ENCODE measurements at regions not wholly inside any gene's neighbourhood (a gene's known extent, or its start where the extent isn't known, plus 50 kb on each side); places are given as distances from the start of the nearest gene placed in this dataset.
"Not testable (repeated sequence)": the region's sequence is repeated elsewhere in the genome, so short reads cannot be mapped to it uniquely, and the experiment has no call there.

DNA sequence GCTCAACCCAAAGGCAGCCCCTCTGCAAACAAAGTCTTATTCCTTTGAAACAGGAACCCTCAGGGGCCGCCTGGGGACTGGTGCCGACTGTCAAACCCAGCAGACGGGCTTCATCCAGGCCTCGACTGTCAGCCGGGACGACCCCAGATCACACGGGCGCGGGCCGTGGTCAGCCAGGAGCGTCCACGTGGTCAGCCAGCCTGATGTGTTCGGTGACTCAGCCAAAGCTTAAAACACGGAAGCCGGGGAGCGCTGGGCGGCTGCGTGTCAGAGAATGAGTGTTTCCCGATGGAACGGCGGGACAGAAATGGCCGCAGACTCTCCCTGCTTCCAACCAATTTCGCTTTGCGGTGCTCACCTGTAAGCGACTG lies 199.9 kb downstream of the BANP start:
- not testable (repeated sequence) for DNase-seq (ENCODE audit: low spot score); ATAC-seq (ENCODE audit: low FRiP score)

- ATAC-seq (ENCODE audit: low FRiP score): peak; percentile 57
- DNase-seq (ENCODE audit: low spot score): not testable (repeated sequence)
Observed at GRCh38 chr16:88151859-88152843, 200.9 kb downstream of the BANP start.

GRCh38 chr16:88152879-88153278 lies 201.6 kb downstream of the BANP start:
- ATAC-seq (ENCODE audit: low FRiP score): peak; percentile 62
- DNase-seq (ENCODE audit: low spot score): not testable (repeated sequence)

DNA sequence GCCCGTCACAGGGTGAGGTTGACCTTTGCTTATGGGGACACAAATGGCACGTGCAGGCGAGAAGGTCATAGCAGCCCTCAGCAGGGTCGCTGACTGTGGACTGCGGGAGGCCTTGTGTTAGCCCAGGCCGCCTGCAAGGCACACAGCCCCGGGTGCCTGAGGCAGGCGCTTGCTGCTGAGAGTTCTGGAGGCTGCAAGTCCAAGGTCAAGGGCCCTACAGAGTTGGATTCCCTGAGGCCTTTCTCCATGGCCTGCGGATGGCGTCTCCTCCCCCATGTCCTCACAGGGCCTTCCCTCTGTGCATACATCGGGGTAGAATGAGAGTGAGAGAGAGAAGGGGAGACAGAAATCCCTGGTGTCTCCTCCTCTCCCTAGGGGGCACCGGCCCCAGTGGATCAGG lies 202.3 kb downstream of the BANP start:
- not testable (repeated sequence) for DNase-seq (ENCODE audit: low spot score); ATAC-seq (ENCODE audit: low FRiP score)

DNA sequence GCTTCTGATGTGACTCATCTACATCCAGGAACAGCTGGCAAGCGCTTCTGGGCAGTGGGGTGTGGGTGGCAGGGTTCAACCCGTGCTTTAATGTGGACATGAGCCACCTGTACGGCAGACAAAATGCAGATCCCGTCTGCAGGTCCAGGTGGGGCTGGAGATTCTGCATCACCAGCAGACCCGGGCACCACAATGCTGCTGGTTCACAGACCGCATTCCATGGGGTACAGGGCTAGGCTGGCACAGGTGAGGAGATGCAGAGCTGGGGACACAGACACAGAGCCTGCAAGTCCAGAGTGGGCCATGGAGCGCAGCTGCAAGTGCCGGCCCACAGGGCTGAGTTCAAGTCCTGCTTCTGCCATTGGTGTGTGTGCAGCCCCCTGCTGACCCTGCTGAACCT lies 203.7 kb downstream of the BANP start:
- not testable (repeated sequence) for ATAC-seq (ENCODE audit: low FRiP score); DNase-seq (ENCODE audit: low spot score)

DNA sequence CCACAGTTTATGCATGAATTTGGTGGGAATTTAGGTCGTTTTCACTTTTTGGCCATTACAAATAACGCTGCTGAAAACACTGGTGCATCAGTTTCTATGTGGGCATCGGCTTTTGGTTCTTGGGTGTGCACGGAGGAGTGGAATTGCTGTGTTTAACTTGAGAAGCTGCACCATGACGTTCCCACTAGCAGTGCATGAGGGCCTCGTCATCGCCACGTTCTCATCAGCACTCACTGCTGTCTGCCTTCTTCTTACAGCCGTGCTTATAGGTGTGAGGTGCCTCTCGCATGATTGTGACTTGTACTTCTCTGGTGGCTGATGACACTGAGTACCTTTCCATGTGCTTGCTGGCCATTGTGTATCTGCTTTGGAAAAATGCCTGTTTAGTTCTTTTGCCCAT lies 204.4 kb downstream of the BANP start:
- not testable (repeated sequence) for ATAC-seq (ENCODE audit: low FRiP score); DNase-seq (ENCODE audit: low spot score)

DNA sequence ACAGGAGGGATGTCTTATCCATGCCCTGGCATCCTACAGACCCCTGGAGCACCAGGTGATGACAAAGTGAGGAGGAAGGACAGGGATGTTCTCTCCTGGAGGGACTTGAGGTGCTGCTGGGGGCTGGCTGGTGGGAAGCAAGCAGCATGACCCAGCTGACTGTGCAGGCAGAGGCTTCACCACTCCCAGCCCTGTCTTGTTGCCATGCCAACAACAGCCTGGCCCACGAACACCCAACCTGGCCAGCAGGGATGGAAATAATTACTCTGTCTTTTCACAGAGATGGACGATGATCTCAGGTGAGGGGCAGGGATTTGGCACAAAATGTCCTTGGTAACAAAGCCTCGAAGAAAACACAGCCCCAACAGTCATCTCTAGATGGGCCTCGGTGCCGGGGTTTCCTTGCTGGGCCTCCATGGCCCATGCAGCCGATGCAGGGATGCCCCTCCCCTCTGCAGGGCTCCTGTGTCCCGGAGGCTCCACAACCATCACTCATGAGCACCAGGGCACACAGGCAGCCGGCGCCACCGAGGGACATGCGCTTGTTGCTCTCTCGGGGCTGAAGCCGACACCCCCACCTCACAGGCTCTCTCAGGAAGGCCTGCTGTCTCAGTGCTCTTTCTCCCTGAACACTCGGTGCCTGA lies 205.5 kb downstream of the BANP start:
- DNase-seq (ENCODE audit: low spot score); ATAC-seq (ENCODE audit: low FRiP score): not testable (repeated sequence)

DNA sequence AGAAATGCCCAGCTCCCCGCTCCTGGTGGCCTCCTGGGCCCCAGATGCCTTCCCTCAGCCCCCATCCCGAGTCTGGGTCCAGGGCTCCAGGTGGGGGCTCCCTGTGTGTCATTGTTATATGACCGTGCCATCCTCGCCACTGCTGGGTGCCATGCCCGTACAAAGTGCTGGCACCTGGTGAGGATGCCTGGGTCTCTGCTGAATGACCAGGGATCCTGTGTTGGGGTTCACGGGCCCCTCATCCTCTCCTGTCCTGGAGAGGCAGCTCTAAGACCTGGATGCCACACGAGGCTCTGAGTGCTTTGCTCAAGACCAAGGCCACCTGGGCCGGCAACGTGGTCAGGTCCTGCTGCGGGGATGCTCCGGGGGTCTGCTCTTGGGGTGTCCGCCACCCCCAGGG lies 206.5 kb downstream of the BANP start:
- ATAC-seq (ENCODE audit: low FRiP score): not testable (repeated sequence)

DNA sequence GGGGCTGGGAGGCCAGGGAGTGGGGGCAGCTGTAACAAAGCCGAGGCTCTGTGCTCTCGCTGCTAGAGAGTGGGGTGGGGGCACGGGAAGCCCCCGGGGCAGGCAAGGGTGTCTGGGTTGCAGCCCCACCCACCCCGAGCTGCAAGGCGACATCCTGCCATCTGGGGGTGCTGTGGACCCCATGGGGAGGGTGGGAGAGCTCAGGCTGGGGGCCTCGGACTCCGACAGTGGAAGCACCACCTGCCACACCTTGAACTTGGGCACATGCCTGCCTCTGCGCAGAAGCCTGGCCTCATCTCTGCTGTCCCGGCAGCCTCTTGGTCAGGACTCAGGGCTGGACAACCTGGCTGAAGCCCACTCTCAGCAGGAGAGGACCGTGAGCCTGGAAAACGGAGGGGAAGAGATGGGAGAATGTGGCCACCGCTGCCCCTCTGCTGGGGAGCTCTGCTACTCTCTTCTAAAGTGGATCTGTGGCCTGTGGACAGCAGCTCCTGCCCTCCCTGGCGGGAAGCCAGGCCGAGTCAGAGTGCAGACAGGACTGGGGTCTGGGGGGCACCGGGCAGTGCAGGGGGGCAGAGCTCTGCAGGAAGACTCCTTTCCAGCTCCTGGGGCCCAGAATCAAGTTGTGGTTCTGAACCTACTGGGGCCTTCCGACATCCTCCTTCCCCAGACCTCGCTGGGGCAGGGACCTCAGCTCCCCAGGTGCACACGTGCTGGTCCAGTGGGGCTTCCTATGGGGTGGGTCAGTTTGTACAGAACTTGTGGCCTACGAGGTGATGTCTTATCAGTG lies 207.2 kb downstream of the BANP start:
- DNase-seq (ENCODE audit: low spot score); ATAC-seq (ENCODE audit: low FRiP score): not testable (repeated sequence)

More for the DNA sequence above, 206.5 kb downstream of the BANP start:
- not testable (repeated sequence) for DNase-seq (ENCODE audit: low spot score)

GRCh38 chr16:88159046-88159896 lies 208.0 kb downstream of the BANP start:
- ATAC-seq (ENCODE audit: low FRiP score); DNase-seq (ENCODE audit: low spot score): not testable (repeated sequence)

DNA sequence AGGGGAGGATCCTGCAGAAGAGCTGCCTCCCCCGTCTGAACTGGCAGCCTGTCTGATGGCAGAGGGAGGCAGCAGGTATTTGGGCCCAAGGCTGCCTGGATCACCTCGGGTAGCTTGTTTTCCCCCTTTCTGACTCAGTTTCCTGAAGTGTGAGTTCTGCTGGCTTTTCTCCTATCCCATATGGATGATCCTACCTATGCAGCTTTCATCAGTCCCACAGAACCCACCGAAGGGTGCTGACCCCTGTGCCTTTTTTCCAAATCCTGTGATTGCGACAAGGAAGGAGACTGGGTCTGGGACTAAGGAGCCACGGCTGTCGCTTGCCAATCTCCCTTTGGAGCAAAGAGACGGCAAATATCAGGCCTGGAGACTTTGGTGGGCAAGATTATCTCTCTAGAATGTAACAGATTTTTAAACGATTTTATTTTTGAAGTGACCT lies 208.7 kb downstream of the BANP start:
- ATAC-seq (ENCODE audit: low FRiP score); DNase-seq (ENCODE audit: low spot score): not testable (repeated sequence)

- ATAC-seq (ENCODE audit: low FRiP score); DNase-seq (ENCODE audit: low spot score): not testable (repeated sequence)
Observed at GRCh38 chr16:88161191-88161590, 210.0 kb downstream of the BANP start.

- ATAC-seq (ENCODE audit: low FRiP score); DNase-seq (ENCODE audit: low spot score): not testable (repeated sequence)
Observed at GRCh38 chr16:88161623-88162275, 210.5 kb downstream of the BANP start.

GRCh38 chr16:88162778-88163177 lies 211.5 kb downstream of the BANP start:
- not testable (repeated sequence) for ATAC-seq (ENCODE audit: low FRiP score); DNase-seq (ENCODE audit: low spot score)

DNA sequence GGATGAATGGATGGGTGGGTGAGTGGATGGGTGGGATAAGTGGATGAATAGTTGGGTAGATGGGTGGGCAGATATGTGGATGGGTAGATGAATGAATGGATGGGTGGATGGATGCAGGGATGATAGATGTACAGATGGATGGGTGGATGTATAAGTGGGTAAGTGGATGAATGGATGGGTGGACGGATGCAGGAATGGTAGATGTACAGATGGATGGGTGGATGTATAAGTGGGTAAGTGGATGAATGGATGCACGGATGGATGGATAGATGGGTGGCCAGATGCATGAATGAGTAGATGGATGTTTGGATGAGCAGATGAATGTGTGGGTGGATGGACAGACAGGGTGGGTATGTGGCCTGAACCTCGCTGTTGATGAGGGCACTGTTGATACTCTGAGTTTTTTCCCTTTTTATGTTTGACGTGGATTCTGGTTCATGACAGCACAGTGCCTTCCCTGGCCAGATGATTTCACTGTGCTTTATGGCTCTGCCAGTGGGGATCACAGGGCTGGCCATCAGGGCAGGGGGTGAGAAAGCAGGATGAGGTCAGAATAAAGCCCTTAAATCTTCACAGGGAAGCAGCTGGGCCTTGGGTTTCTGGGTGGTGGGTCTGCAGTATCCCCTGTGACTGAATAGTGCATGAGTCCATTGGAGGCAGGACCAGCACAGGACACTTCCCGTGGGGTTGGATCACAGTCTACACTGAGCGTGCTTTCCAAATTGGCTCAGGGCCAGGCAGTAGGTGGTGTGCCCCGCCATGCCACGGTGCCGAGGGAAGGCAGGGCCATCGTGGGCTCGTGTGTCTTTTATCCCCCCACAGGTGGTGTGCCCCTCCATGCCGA lies 213.2 kb downstream of the BANP start:
- not testable (repeated sequence) for DNase-seq (ENCODE audit: low spot score); ATAC-seq (ENCODE audit: low FRiP score)

DNA sequence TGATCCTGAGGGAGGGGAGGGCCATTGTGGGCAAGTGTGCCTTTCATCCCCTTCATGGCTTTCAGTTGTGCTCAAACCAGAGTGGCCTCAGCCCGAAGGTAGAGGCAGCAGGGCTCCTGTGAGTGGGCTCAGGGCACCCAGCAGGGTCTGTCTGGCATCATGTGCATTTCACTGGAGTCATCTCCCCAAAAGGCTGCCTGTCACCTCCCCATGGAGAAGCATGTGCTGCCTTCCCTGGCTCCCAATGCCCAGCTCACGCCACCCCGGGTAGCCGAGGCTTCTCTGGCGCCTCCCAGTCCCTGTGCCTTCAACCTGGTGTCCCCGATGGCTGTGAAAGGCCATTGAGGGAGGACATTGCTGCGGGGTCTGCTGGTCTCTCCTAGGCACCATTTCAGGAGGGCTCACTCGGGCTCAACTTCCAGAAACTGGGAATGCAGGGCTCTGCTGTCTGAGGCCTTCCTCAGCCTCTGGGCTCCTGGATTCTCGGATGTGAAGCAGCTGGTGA lies 213.9 kb downstream of the BANP start:
- not testable (repeated sequence) for DNase-seq (ENCODE audit: low spot score)

GRCh38 chr16:88165683-88166082 lies 214.4 kb downstream of the BANP start:
- peak; percentile 42 for ATAC-seq (ENCODE audit: low FRiP score)
- not testable (repeated sequence) for DNase-seq (ENCODE audit: low spot score)

More for the DNA sequence above, 213.9 kb downstream of the BANP start:
- ATAC-seq (ENCODE audit: low FRiP score): not testable (repeated sequence)

All from omental fat pad (tissue), 1 donor.